Stomach (tissue), 8 donors: ENCODE measurements at regions not wholly inside any gene's neighbourhood (a gene's known extent, or its start where the extent isn't known, plus 50 kb on each side); places are given as distances from the start of the nearest gene placed in this dataset.

ENCODE experiments used
- DNase-seq, 2 donors: peaks; one replicate each; pipeline versions ENCODE4 v3.0.0 to v3.0.0-alpha.2; 2013 to 2019
- H3K27ac ChIP-seq, 5 donors: fragments of 200-600 bp in 4 of 5; sonication (generic) in 4 of 5; one replicate each; pipeline ENCODE4 v1.5.1; 2013 to 2019; ENCODE audit warnings: mild to moderate bottlenecking in 1 of 5, moderate library complexity in 1 of 5
- H3K27me3 ChIP-seq, 3 donors: fragments of 200-600 bp; sonication (generic); one replicate each; pipeline ENCODE4 v1.5.1; 2017 to 2019; ENCODE audit warnings: mixed run types in 1 of 3
- H3K36me3 ChIP-seq, 4 donors: fragments of 200-600 bp; sonication (generic); 1 replicate in 3 of 4; 2 replicates in 1 of 4; pipeline ENCODE4 v1.5.1; 2016 to 2019
- H3K4me1 ChIP-seq, 4 donors: fragments of 200-600 bp; sonication (generic); one replicate each; pipeline ENCODE4 v1.5.1; 2016 to 2019
- H3K4me3 ChIP-seq, 4 donors: fragments of 200-600 bp; sonication (generic) in 3 of 4; one replicate each; pipeline ENCODE4 v1.5.1; 2016 to 2019; ENCODE audit warnings: mild to moderate bottlenecking in 1 of 4
- H3K9me3 ChIP-seq, 4 donors: fragments of 200-600 bp; sonication (generic); one replicate each; pipeline ENCODE4 v1.5.1; 2016 to 2019
- CTCF ChIP-seq, 7 experiments: fragments of 450-650 bp in 4 of 7; fragments of 200-600 bp in 3 of 7; sonication (generic) in 3 of 7; IDR thresholded peaks; one replicate each; pipeline ENCODE4 v1.5.1; 2016 to 2019; ENCODE audit warnings: antibody characterized with exemption in 7 of 7, control low read depth in 2 of 7, mild to moderate bottlenecking in 1 of 7
- EP300 ChIP-seq: sonication (generic); formaldehyde crosslinking; IDR thresholded peaks from one replicate; pipeline ENCODE4 v1.6.1; 2017; ENCODE audit warnings: antibody characterized with exemption
- POLR2A ChIP-seq, 4 donors: fragments of 450-650 bp; IDR thresholded peaks; one replicate each; pipeline ENCODE4 v1.6.1; 2016; ENCODE audit warnings: antibody characterized with exemption in 4 of 4, control low read depth in 2 of 4, mild to moderate bottlenecking in 1 of 4, moderate library complexity in 1 of 4
- POLR2AphosphoS5 ChIP-seq, 3 donors: sonication (generic); formaldehyde crosslinking; IDR thresholded peaks; one replicate each; pipeline ENCODE4 v1.6.1; 2016; ENCODE audit warnings: antibody characterized with exemption in 3 of 3
- WGBS, 5 donors: extraction: QIAGEN DNeasy Blood & Tissue Kit in 3 of 5; methylation state at CpG; one replicate each; pipeline versions ENCODE4 v1.1.5 to v1.1.7; 2013 to 2018; 5-methylcytosine and 5-hydroxymethylcytosine counted together
- intact Hi-C: fragments of 100-400 bp; cut with DNase I; formaldehyde crosslinking; loops from one replicate; pipeline ENCODE4 v1.15.1; 2023; ENCODE audit warnings: low total_unique reads
- donor health status: healthy with polysubstance abuse.
- donor health status: Bipolar disorder and iron deficiency.
- donor health status: healthy.

- TF ChIP-seq POLR2A (IDR thresholded peaks at IDR 0.05) (no peak), EP300 (no peak), POLR2AphosphoS5 (IDR thresholded peaks at IDR 0.05) (no peak), CTCF (IDR thresholded peaks at IDR 0.05) (no peak)
- no peak overlapping the region for H3K4me3 ChIP-seq
- H3K27ac ChIP-seq = no peak overlapping the region
- H3K9me3 ChIP-seq = no peaks in the 10 kb centered on the region
- H3K27me3 ChIP-seq = no peaks in the 10 kb centered on the region
- H3K4me1 ChIP-seq = no peaks in the 10 kb centered on the region
- intact Hi-C loops = no loop called here
- DNase-seq = peak in 1 of 2 donors; percentile 12
- no peaks in the 10 kb centered on the region for H3K36me3 ChIP-seq
These were observed 860.4 kb upstream of the SOX11 start for GRCh38 chr2:4831751-4832150.

DNA sequence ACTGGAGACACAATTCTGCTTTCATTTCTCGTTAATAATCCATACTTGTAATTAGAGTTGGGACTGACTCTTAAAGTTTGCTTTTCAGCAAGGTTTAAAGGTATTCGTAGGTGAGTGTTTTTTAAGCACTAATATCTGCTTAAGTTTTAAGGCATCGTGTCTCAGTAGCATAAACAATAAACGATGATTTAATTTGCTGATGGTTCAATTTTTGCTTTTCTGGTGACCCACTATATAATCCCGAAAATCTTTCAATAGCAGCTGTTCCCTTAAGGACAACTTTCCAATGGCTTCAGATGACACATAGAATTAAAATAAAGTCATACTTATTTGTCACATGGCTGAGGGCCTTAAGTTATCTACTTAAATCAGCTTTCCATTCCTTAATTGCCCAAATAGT lies 859.5 kb upstream of the SOX11 start:
- DNase-seq = no peak
- Histone ChIP-seq H3K4me1 (no peaks in the 10 kb centered on the region), H3K9me3 (no peaks in the 10 kb centered on the region), H3K4me3 (no peak overlapping the region), H3K27me3 (no peaks in the 10 kb centered on the region), H3K27ac (no peak overlapping the region), H3K36me3 (no peaks in the 10 kb centered on the region)
- intact Hi-C loops = no loop called here
- 80 to 93% (median 88%) methylated on average over 5 of the region's 5 CpGs for WGBS, 5 donors
- TF ChIP-seq EP300 (no peak), CTCF (IDR thresholded peaks at IDR 0.05) (no peak), POLR2A (IDR thresholded peaks at IDR 0.05) (no peak), POLR2AphosphoS5 (IDR thresholded peaks at IDR 0.05) (no peak)

DNA sequence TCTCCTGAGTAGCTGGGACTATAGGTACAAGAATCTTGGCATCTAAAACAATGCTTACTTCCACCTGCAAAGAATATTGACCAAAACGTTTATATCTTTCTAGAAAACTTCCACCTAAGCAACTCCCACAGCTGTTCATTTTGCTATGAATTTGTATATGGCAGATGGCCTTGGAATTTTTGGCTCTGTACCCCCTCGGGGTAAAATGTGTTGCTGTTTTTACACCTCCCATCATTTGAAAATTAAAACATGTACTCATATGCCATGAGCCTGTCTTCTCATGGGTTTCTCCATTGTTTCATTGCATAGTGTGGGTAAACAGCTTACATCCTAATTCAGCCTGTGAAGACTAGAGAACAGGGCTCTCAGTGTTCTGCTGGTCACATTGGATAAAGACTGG lies 853.6 kb upstream of the SOX11 start:
- intact Hi-C loops = no loop called here
- peaks cover 0 to 21% (median 4%) of the 10 kb centered on the region in 4 donors for H3K9me3 ChIP-seq

DNA sequence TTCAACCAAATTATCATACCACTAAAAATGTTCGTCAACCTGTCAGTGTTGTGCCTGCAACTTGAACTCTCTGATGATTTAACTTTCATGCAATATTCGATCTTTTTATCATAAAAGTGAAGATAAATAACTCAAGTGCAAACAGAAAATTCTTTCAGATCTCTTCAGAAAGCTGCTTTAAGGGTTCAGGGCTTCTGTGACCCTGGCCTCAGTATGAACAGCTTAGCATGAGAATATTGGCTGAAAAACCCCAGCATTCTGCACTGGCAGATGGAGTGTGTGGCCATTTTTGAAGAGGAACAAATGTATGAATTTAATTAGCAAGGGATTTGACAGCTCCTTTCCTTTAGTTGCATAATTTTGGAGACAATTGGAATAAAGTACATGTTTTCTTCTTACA lies 851.4 kb upstream of the SOX11 start:
- Histone ChIP-seq H3K4me1 (no peaks in the 10 kb centered on the region), H3K4me3 (no peak overlapping the region), H3K36me3 (no peaks in the 10 kb centered on the region), H3K9me3 (peaks cover 0 to 21% (median 6%) of the 10 kb centered on the region in 4 donors), H3K27ac (no peak overlapping the region), H3K27me3 (no peaks in the 10 kb centered on the region)
- no peak for DNase-seq
- WGBS, 5 donors = 44 to 55% (median 48%) methylated on average over 2 of the region's 2 CpGs
- no peak for TF ChIP-seq POLR2AphosphoS5 (IDR thresholded peaks at IDR 0.05)
- intact Hi-C loops = no loop called here

More for the DNA sequence above, 853.6 kb upstream of the SOX11 start:
- 59 to 68% (median 64%) methylated on average over 2 of the region's 2 CpGs for WGBS, 5 donors
- no peaks in the 10 kb centered on the region for H3K27me3 ChIP-seq
- DNase-seq = no peak
- no peaks in the 10 kb centered on the region for H3K4me1 ChIP-seq
- no peak overlapping the region for H3K4me3 ChIP-seq
- no peak for TF ChIP-seq EP300
- TF ChIP-seq CTCF (IDR thresholded peaks at IDR 0.05) = no peak
- H3K27ac ChIP-seq = no peak overlapping the region
- H3K36me3 ChIP-seq = no peaks in the 10 kb centered on the region

- WGBS, 5 donors = 26 to 49% (median 46%) methylated on average over 6 of the region's 6 CpGs
- Histone ChIP-seq H3K4me3 (no peak overlapping the region), H3K27me3 (no peaks in the 10 kb centered on the region), H3K9me3 (peaks cover 0 to 12% (median 6%) of the 10 kb centered on the region in 4 donors), H3K27ac (no peak overlapping the region), H3K4me1 (no peaks in the 10 kb centered on the region), H3K36me3 (no peaks in the 10 kb centered on the region)
- TF ChIP-seq EP300 (no peak), CTCF (IDR thresholded peaks at IDR 0.05) (no peak), POLR2AphosphoS5 (IDR thresholded peaks at IDR 0.05) (no peak), POLR2A (IDR thresholded peaks at IDR 0.05) (no peak)
- intact Hi-C loops = no loop called here
- peak in 1 of 2 donors; percentile 44 for DNase-seq
These were observed 847.3 kb upstream of the SOX11 start for GRCh38 chr2:4844881-4845280.
